Activated CD4-positive, alpha-beta T cell treated with anti-CD3 and anti-CD28 coated beads, Interleukin-10, Interleukin-2, amounts not matched to agents 100 ng/mL and 50 ng/mL, durations not matched to agents 16 hours and 8 hours (primary cell): ENCODE measurements at regions not wholly inside any gene's neighbourhood (a gene's known extent, or its start where the extent isn't known, plus 50 kb on each side); places are given as distances from the start of the nearest gene placed in this dataset.
"Not testable (repeated sequence)": the region's sequence is repeated elsewhere in the genome, so short reads cannot be mapped to it uniquely, and the experiment has no call there.

Source experiments
- DNase-seq: peaks from one replicate; pipeline ENCODE4 v3.0.0-alpha.2; 2020

- not testable (repeated sequence) for DNase-seq
These were observed 890.1 kb upstream of the MANEA start for GRCh38 chr6:94687255-94687654.

GRCh38 chr6:94683409-94683808, 893.9 kb upstream of the MANEA start:
- no peak for DNase-seq

GRCh38 chr6:94680669-94681212, 896.6 kb upstream of the MANEA start:
- DNase-seq, result no peak

GRCh38 chr6:94673251-94673650, 904.1 kb upstream of the MANEA start:
- DNase-seq, result no peak

GRCh38 chr6:94670017-94670416, 907.3 kb upstream of the MANEA start:
- no peak for DNase-seq

- DNase-seq, result no peak
These were observed 908.5 kb upstream of the MANEA start for GRCh38 chr6:94668876-94669275.

- DNase-seq, result no peak
These were observed 918.4 kb upstream of the MANEA start for GRCh38 chr6:94658929-94659328.

- DNase-seq, result no peak
These were observed 926.1 kb upstream of the MANEA start for GRCh38 chr6:94651239-94651638.

- no peak for DNase-seq
These were observed 932.1 kb upstream of the MANEA start for GRCh38 chr6:94645191-94645590.

GRCh38 chr6:94639564-94639963, 937.8 kb upstream of the MANEA start:
- no peak for DNase-seq

- DNase-seq, result no peak
These were observed 940.5 kb upstream of the MANEA start for GRCh38 chr6:94636780-94637385.

GRCh38 chr6:94623586-94623985, 953.7 kb upstream of the MANEA start:
- no peak for DNase-seq

GRCh38 chr6:94622783-94623182, 954.6 kb upstream of the MANEA start:
- DNase-seq, result no peak

GRCh38 chr6:94600636-94601035, 976.7 kb upstream of the MANEA start:
- DNase-seq, result no peak

- no peak for DNase-seq
These were observed 979.8 kb upstream of the MANEA start for GRCh38 chr6:94597487-94597886.

GRCh38 chr6:94590416-94590815, 986.9 kb upstream of the MANEA start:
- DNase-seq, result no peak

GRCh38 chr6:94588301-94588700, 989.0 kb upstream of the MANEA start:
- no peak for DNase-seq

GRCh38 chr6:94584211-94584610, 993.1 kb upstream of the MANEA start:
- DNase-seq, result no peak

- no peak for DNase-seq
These were observed 1006.8 kb upstream of the MANEA start for GRCh38 chr6:94570581-94570980.

- DNase-seq, result no peak
These were observed 1014.5 kb upstream of the MANEA start for GRCh38 chr6:94562846-94563245.

- DNase-seq, result no peak
These were observed 1017.4 kb upstream of the MANEA start for GRCh38 chr6:94559829-94560537.

- DNase-seq, result not testable (repeated sequence)
These were observed 1020.1 kb upstream of the MANEA start for GRCh38 chr6:94557207-94557606.

- DNase-seq, result no peak
These were observed 1029.1 kb upstream of the MANEA start for GRCh38 chr6:94548201-94548600.

GRCh38 chr6:94535798-94536197, 1041.5 kb upstream of the MANEA start:
- no peak for DNase-seq
